HUES64 (cell line): ENCODE measurements at regions not wholly inside any gene's neighbourhood (a gene's known extent, or its start where the extent isn't known, plus 50 kb on each side); places are given as distances from the start of the nearest gene placed in this dataset.
"Not testable (repeated sequence)": the region's sequence is repeated elsewhere in the genome, so short reads cannot be mapped to it uniquely, and the experiment has no call there.

Source experiments
- H3K27ac ChIP-seq: 2 replicates; pipeline ENCODE4 v1.7.0; 2013; ENCODE audit warnings: low read depth, low read length, inconsistent platforms
- H3K27me3 ChIP-seq: 2 replicates; pipeline ENCODE4 v1.6.1; 2013; ENCODE audit warnings: mild to moderate bottlenecking, low read length; ENCODE audit not compliant: insufficient read depth
- H3K36me3 ChIP-seq: 2 replicates; pipeline ENCODE4 v1.6.1; 2013; ENCODE audit warnings: mild to moderate bottlenecking, low read length; ENCODE audit not compliant: insufficient read depth
- H3K4me1 ChIP-seq: 2 replicates; pipeline ENCODE4 v1.6.1; 2013; ENCODE audit warnings: mild to moderate bottlenecking, low read length, moderate library complexity; ENCODE audit not compliant: insufficient read depth
- H3K4me3 ChIP-seq: 2 replicates; pipeline ENCODE4 v1.5.1; 2013; ENCODE audit warnings: mild to moderate bottlenecking, low read length, moderate library complexity
- H3K9ac ChIP-seq: 2 replicates; pipeline ENCODE4 v1.6.1; 2013; ENCODE audit warnings: mild to moderate bottlenecking, low read depth, low read length
- H3K9me3 ChIP-seq: 2 replicates; pipeline ENCODE4 v1.6.1; 2013; ENCODE audit warnings: low read depth, low read length; ENCODE audit not compliant: insufficient read depth
- WGBS: fragments of 150-250, 120-280 bp; methylation state at CpG from one replicate; pipeline ENCODE4 v1.1.7; 2013; ENCODE audit warnings: missing lambda C conversion rate; 5-methylcytosine and 5-hydroxymethylcytosine counted together

DNA sequence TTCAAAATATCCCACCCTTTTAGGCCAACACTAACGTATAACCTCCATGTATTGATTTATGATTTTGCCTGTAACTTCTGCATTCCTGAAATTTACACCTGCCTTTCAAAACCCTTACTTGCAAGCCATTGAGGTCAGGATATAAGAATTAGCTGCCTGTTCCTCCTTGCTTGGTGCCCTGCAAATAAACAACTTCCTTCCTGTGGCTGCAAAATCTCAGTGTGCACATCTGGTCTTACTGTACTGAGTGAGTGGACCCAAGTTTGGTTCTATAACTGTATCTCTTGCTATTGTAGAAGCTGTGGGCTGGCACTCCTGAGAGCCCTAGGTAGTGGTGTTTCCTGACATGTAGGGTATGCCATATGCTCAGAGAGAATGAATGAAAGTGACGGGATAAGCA, 191.1 kb upstream of the RASGRP1 start:
- Histone ChIP-seq H3K9me3 (no peaks in the 10 kb centered on the region), H3K9ac (no peak overlapping the region), H3K27me3 (no peaks in the 10 kb centered on the region), H3K27ac (no peak overlapping the region), H3K4me3 (no peak overlapping the region), H3K36me3 (no peaks in the 10 kb centered on the region), H3K4me1 (0 out of 2 replicates have a peak, but pooled peaks cover 4% of the 10 kb centered on the region)
- 88% methylated on average over 2 of the region's 2 CpGs for WGBS

DNA sequence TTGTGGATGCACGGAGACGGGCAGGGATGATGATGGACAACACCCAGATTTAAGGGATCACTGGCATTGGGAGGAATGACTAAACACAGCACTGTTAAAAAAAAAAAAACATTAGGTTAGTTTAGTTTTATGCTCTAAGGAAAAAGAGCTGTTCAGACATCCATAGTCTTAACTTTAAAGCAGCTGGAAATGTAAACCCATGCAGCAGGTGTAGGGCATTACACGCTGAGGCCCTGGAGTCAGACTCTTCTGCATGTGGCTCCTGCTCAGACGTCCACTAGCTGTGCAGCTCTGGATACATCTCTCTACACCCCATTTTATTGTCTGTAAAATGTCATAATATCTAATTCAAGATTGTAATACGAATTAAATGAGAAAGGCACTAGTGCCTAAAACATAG, 191.8 kb upstream of the RASGRP1 start:
- H3K27me3 ChIP-seq, result no peaks in the 10 kb centered on the region
- H3K4me3 ChIP-seq, result no peak overlapping the region
- WGBS, result 91% methylated on average over 5 of the region's 5 CpGs
- no peak overlapping the region for H3K9ac ChIP-seq
- H3K27ac ChIP-seq, result no peak overlapping the region
- H3K36me3 ChIP-seq, result no peaks in the 10 kb centered on the region
- 0 out of 2 replicates have a peak, but pooled peaks cover 4% of the 10 kb centered on the region for H3K4me1 ChIP-seq
- no peaks in the 10 kb centered on the region for H3K9me3 ChIP-seq

GRCh38 chr15:38758043-38758442, 193.4 kb upstream of the RASGRP1 start:
- Histone ChIP-seq H3K9me3 (no peaks in the 10 kb centered on the region), H3K27ac (no peak overlapping the region), H3K4me3 (no peak overlapping the region), H3K36me3 (no peaks in the 10 kb centered on the region), H3K27me3 (no peaks in the 10 kb centered on the region), H3K9ac (no peak overlapping the region), H3K4me1 (0 out of 2 replicates have a peak, but pooled peaks cover 4% of the 10 kb centered on the region)
- WGBS, result 90% methylated on average over 1 of the region's 1 CpG

- Histone ChIP-seq H3K27me3 (no peaks in the 10 kb centered on the region), H3K4me1 (0 out of 2 replicates have a peak, but pooled peaks cover 4% of the 10 kb centered on the region), H3K36me3 (no peaks in the 10 kb centered on the region), H3K9me3 (no peaks in the 10 kb centered on the region), H3K9ac (no peak overlapping the region), H3K27ac (no peak overlapping the region), H3K4me3 (no peak overlapping the region)
- WGBS, result 84% methylated on average over 2 of the region's 2 CpGs
Observed at GRCh38 chr15:38761681-38762080, 197.1 kb upstream of the RASGRP1 start.

- 70% methylated on average over 6 of the region's 6 CpGs for WGBS
- H3K27me3 ChIP-seq, result no peaks in the 10 kb centered on the region
- no peaks in the 10 kb centered on the region for H3K4me1 ChIP-seq
- H3K36me3 ChIP-seq, result no peaks in the 10 kb centered on the region
- no peak overlapping the region for H3K4me3 ChIP-seq
- H3K9me3 ChIP-seq, result no peaks in the 10 kb centered on the region
- H3K27ac ChIP-seq, result no peak overlapping the region
- no peak overlapping the region for H3K9ac ChIP-seq
Observed at GRCh38 chr15:38768970-38769369, 204.4 kb upstream of the RASGRP1 start.

GRCh38 chr15:38769492-38769891, 204.9 kb upstream of the RASGRP1 start:
- no peaks in the 10 kb centered on the region for H3K36me3 ChIP-seq
- 96% methylated on average over 2 of the region's 2 CpGs for WGBS
- no peak overlapping the region for H3K4me3 ChIP-seq
- H3K4me1 ChIP-seq, result no peaks in the 10 kb centered on the region
- H3K9me3 ChIP-seq, result no peaks in the 10 kb centered on the region
- no peaks in the 10 kb centered on the region for H3K27me3 ChIP-seq
- H3K27ac ChIP-seq, result no peak overlapping the region
- H3K9ac ChIP-seq, result no peak overlapping the region

GRCh38 chr15:38774076-38774475, 209.5 kb upstream of the RASGRP1 start:
- not testable (repeated sequence) for H3K27ac ChIP-seq, H3K4me3 ChIP-seq, H3K27me3 ChIP-seq, H3K9ac ChIP-seq, H3K4me1 ChIP-seq, H3K9me3 ChIP-seq, H3K36me3 ChIP-seq
- 100% methylated on average over 2 of the region's 2 CpGs for WGBS

- peaks cover 6% of the 10 kb centered on the region for H3K9me3 ChIP-seq
- WGBS, result 100% methylated on average over 2 of the region's 2 CpGs
Observed at GRCh38 chr15:38781196-38781595, 216.6 kb upstream of the RASGRP1 start.

GRCh38 chr15:38782156-38782555, 217.5 kb upstream of the RASGRP1 start:
- Histone ChIP-seq H3K9me3 (peaks cover 6% of the 10 kb centered on the region), H3K4me3 (no peak overlapping the region), H3K4me1 (no peaks in the 10 kb centered on the region), H3K27ac (no peak overlapping the region), H3K36me3 (no peaks in the 10 kb centered on the region), H3K9ac (no peak overlapping the region), H3K27me3 (no peaks in the 10 kb centered on the region)
- 96% methylated on average over 1 of the region's 1 CpG for WGBS

More at GRCh38 chr15:38781196-38781595, 216.6 kb upstream of the RASGRP1 start:
- Histone ChIP-seq H3K36me3 (no peaks in the 10 kb centered on the region), H3K9ac (no peak overlapping the region), H3K27ac (no peak overlapping the region), H3K27me3 (no peaks in the 10 kb centered on the region), H3K4me1 (no peaks in the 10 kb centered on the region), H3K4me3 (no peak overlapping the region)

DNA sequence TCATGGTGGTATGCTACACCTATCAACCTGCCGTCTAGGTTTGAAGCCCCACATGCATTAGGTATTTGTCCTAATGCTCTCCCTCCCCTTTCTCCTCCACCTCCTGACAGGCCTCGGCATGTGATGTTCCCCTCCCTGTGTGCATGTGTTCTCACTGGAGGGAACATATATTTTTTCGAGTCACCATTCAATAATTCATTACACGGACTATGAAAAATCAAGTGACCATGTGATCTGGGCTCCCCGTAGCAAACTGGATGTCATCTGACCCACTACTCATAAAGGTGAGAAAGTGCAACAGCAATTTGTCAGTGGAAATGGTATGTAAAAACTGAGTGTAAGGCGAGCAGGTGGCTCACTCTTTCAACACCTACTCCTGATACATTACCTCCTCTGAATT, 224.3 kb upstream of the RASGRP1 start:
- no peak overlapping the region for H3K4me3 ChIP-seq
- no peaks in the 10 kb centered on the region for H3K4me1 ChIP-seq
- no peak overlapping the region for H3K27ac ChIP-seq
- H3K9me3 ChIP-seq, result no peaks in the 10 kb centered on the region
- no peaks in the 10 kb centered on the region for H3K27me3 ChIP-seq
- H3K36me3 ChIP-seq, result no peaks in the 10 kb centered on the region
- WGBS, result 83% methylated on average over 5 of the region's 6 CpGs
- H3K9ac ChIP-seq, result no peak overlapping the region

DNA sequence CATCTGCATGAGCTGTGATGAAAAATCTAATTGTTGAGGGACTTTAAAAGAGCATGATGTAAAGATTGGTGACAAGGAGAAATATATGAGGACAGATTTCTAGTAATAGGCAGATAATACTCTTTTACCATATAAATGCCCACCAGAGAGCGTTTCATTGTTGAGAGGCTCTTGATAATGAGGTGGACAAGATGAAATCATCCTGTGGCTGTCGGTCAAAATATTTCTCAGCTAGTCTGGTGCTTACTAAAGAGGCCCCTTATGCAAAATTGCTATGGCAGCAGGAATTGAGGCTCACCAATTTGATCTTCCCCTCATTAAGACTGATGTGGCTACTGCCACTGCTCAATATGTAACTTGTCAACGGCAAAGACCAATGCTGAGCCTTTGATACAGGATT, 225.0 kb upstream of the RASGRP1 start:
- no peaks in the 10 kb centered on the region for H3K4me1 ChIP-seq

DNA sequence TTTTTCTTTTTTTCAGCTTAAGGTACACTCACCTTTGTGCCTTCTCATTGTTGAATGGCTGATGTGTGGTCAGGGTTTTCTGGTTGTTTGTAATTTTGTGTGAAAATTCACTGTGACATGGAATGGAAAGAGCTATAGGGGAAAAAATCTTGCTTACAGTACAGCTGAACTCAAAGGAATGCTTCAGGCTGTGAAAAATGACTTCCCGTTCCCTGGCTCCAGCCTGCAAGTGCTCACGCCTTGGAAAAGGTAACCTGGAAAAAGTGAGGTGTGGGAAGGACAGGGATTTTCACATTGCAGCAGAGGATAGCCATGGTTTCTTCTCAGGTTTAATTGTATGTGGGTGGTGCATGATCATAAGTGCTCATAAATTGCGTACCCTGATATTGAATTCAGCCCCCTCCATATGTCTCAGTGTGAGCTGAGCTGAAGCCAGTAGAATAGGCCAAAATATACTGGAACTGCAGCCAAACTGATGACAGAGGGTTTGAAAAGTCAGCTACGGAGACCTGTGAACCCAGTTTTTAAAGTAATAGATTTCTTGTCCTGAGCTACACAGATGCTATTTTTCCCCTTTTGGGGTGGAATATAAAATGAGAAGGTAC, 228.7 kb upstream of the RASGRP1 start:
- WGBS, result 78% methylated on average over 4 of the region's 4 CpGs
- no peak overlapping the region for H3K27ac ChIP-seq
- H3K36me3 ChIP-seq, result no peaks in the 10 kb centered on the region
- H3K9ac ChIP-seq, result no peak overlapping the region
- H3K4me3 ChIP-seq, result no peak overlapping the region
- no peaks in the 10 kb centered on the region for H3K9me3 ChIP-seq
- no peaks in the 10 kb centered on the region for H3K27me3 ChIP-seq
- no peaks in the 10 kb centered on the region for H3K4me1 ChIP-seq

More for the DNA sequence above, 225.0 kb upstream of the RASGRP1 start:
- no peaks in the 10 kb centered on the region for H3K27me3 ChIP-seq
- WGBS, result 89% methylated on average over 3 of the region's 3 CpGs
- no peak overlapping the region for H3K27ac ChIP-seq
- H3K4me3 ChIP-seq, result no peak overlapping the region
- H3K36me3 ChIP-seq, result no peaks in the 10 kb centered on the region
- H3K9me3 ChIP-seq, result no peaks in the 10 kb centered on the region
- H3K9ac ChIP-seq, result no peak overlapping the region
